HepG2 (cell line): ENCODE measurements at regions not wholly inside any gene's neighbourhood (a gene's known extent, or its start where the extent isn't known, plus 50 kb on each side); places are given as distances from the start of the nearest gene placed in this dataset.

Experiments used
- ATAC-seq: fragments of 200-7000 bp; cut with Tn5 transposase; 3 replicates; pipeline ENCODE4 v1.9.1; 2020; ENCODE audit warnings: mild to moderate bottlenecking, moderate library complexity
- BruUV-seq: library from RNA; stranded (reverse); fragments of 400-500 nt; replicated peaks from 2 replicates; lab custom pipeline; 2021; lab: Mats Ljungman, UMichigan
- CTCF ChIA-PET: fragments of 300-600 bp; formaldehyde crosslinking; extraction: SDS; loops from one replicate; lab custom pipeline; 2021; ENCODE audit warnings: low total read pairs, inconsistent platforms, low intra/inter-chr PET ratio; lab: Yijun Ruan, JAX
- POLR2A ChIA-PET: fragments of 350-600 bp; sonication (Branson Sonifier 250); formaldehyde crosslinking; loops from one replicate; lab custom pipeline; 2020; ENCODE audit warnings: antibody characterized with exemption, inconsistent platforms; lab: Yijun Ruan, JAX
- DNase-seq: peaks from one replicate; pipeline ENCODE4 v3.0.0-alpha.2; 2015; ENCODE audit warnings: low spot score
- FAIRE-seq: peaks from 3 replicates; lab custom pipeline; 2011; peaks lifted over from hg19 to GRCh38; lab: Jason Lieb, UNC
- H2AFZ ChIP-seq: one replicate; pipeline ENCODE4 v1.6.1; 2011; ENCODE audit warnings: low read length, inconsistent platforms
- H3K27ac ChIP-seq: fragments of 300-600 bp; 3 replicates; pipeline ENCODE4 v1.8.0; 2011; ENCODE audit warnings: mixed run types, mild to moderate bottlenecking, mixed read lengths, low read length, inconsistent platforms; ENCODE audit not compliant: insufficient read depth; ENCODE audit errors: extremely low read length
- H3K27me3 ChIP-seq, 2 experiments: fragments of 200-600 bp in 1 of 2; 2 replicates in 1 of 2; 3 replicates in 1 of 2; pipeline versions ENCODE4 v1.6.0 to v1.8.0; 2011; ENCODE audit warnings: low read length in 2 of 2, mild to moderate bottlenecking in 2 of 2, moderate library complexity in 2 of 2, inconsistent platforms in 1 of 2; ENCODE audit not compliant: insufficient read depth in 2 of 2, control insufficient read depth in 1 of 2
- H3K36me3 ChIP-seq, 2 experiments: fragments of 200-600 bp in 1 of 2; replicated peaks in 1 of 2; 2 replicates in 1 of 2; 3 replicates in 1 of 2; pipeline versions ENCODE4 v1.5.1 to v1.8.0; 2011; ENCODE audit warnings: low read length in 2 of 2, inconsistent platforms in 1 of 2; ENCODE audit not compliant: insufficient read depth in 2 of 2, control insufficient read depth in 1 of 2
- H3K4me1 ChIP-seq: 2 replicates; pipeline ENCODE4 v1.5.1; 2012; ENCODE audit warnings: low read length, inconsistent platforms; ENCODE audit not compliant: insufficient read depth
- H3K4me2 ChIP-seq: 2 replicates; pipeline ENCODE4 v1.6.0; 2011; ENCODE audit warnings: low read depth, low read length, inconsistent platforms
- H3K4me3 ChIP-seq, 3 experiments: fragments of 200-600 bp in 1 of 3; sonication (generic), shearing (Covaris generic) in 1 of 3; replicated peaks in 1 of 3; 2 replicates each; pipeline ENCODE4 v1.5.1; 2011 to 2016; ENCODE audit warnings: low read length in 3 of 3, inconsistent platforms in 2 of 3, low read depth in 2 of 3, mild to moderate bottlenecking in 2 of 3, control low read depth in 1 of 3, mixed read lengths in 1 of 3; ENCODE audit not compliant: insufficient read depth in 1 of 3
- H3K79me2 ChIP-seq: one replicate; pipeline ENCODE4 v1.6.1; 2011; ENCODE audit warnings: low read length, inconsistent platforms; ENCODE audit not compliant: insufficient read depth
- H3K9ac ChIP-seq: 2 replicates; pipeline ENCODE4 v1.6.0; 2011; ENCODE audit warnings: mild to moderate bottlenecking, low read depth, low read length, inconsistent platforms; ENCODE audit not compliant: insufficient read depth
- H3K9me3 ChIP-seq: 2 replicates; pipeline ENCODE4 v1.5.1; 2012; ENCODE audit warnings: mild to moderate bottlenecking, low read length
- H4K20me1 ChIP-seq: 2 replicates; pipeline ENCODE4 v1.6.0; 2011; ENCODE audit warnings: inconsistent platforms, mild to moderate bottlenecking, low read length, moderate library complexity; ENCODE audit not compliant: insufficient read depth
- CEBPB ChIP-seq: IDR thresholded peaks from 2 replicates; pipeline ENCODE4 v1.6.1; 2011; ENCODE audit warnings: low read depth, low read length, improper control_type of control experiment, borderline replicate concordance
- MAFG ChIP-seq: sonication (generic); formaldehyde crosslinking; IDR thresholded peaks from 2 replicates; pipeline ENCODE4 v1.5.1; 2020; ENCODE audit warnings: mild to moderate bottlenecking, missing genetic modification reagents
- NKX3-1 ChIP-seq: sonication (generic); formaldehyde crosslinking; IDR thresholded peaks from 2 replicates; pipeline ENCODE4 v1.5.0; 2020; ENCODE audit warnings: missing genetic modification reagents
- RBM39 ChIP-seq: fragments of 200-400 bp; formaldehyde crosslinking; IDR thresholded peaks from one replicate; pipeline ENCODE4 v1.6.1; 2018; ENCODE audit warnings: antibody characterized with exemption, mild to moderate bottlenecking, low read depth, low read length; ENCODE audit not compliant: poor library complexity, severe bottlenecking
- SMC3 ChIP-seq: IDR thresholded peaks from 2 replicates; pipeline ENCODE4 v1.6.1; 2011; ENCODE audit warnings: low read length, improper control_type of control experiment
- STAG1 ChIP-seq: sonication (generic); formaldehyde crosslinking; IDR thresholded peaks from 2 replicates; pipeline ENCODE4 v1.4.0; 2020; ENCODE audit warnings: missing genetic modification reagents
- WGBS: methylation state at CpG from one replicate; pipeline ENCODE4 v1.1.6; 2017; ENCODE audit warnings: low lambda C conversion rate; 5-methylcytosine and 5-hydroxymethylcytosine counted together
- in situ Hi-C: cut with HindIII; loops from 2 replicates; pipeline ENCODE4 v1.10.0; 2017; ENCODE audit warnings: low pct_unique_long_range_greater_than_20kb; ENCODE audit not compliant: extremely low pct_ligation_motif_present
- intact Hi-C: fragments of 100-400 bp; cut with micrococcal nuclease; formaldehyde crosslinking; loops from one replicate; pipeline ENCODE4 v1.10.0; 2022; ENCODE audit not compliant: unreplicated experiment
- TF ChIP-seq, protein P1 (sequence below): sonication (generic); formaldehyde crosslinking; IDR thresholded peaks from 2 replicates; pipeline ENCODE4 v1.4.0; 2020; ENCODE audit warnings: missing genetic modification reagents, borderline replicate concordance
- TF ChIP-seq, protein P2 (sequence below): sonication (generic); formaldehyde crosslinking; IDR thresholded peaks from 2 replicates; pipeline ENCODE4 v1.5.0; 2020; ENCODE audit warnings: mild to moderate bottlenecking, missing genetic modification reagents, moderate library complexity

DNA sequence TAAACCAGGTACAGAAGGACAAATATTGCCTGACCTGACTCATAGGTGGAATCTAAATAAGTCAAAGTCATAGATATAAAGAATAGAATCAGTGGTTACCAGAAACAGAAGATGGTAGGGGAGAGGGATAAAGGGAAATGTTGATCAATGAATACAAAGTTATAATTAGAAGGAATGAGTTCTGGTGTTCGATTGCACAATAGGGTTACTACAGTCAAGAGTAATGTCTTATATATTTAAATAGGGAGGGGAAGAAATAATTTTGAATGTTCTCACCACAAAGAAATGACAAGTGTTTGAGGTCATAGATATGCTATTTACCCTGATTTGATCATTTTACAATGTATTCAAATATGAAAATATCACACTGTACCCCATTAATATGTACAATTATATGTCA, 1541.2 kb downstream of the SLITRK1 start:
- no peak overlapping the region for H3K9ac ChIP-seq
- WGBS, result 3% methylated on average over 1 of the region's 1 CpG
- no peak for ATAC-seq
- TF ChIP-seq, protein P1, sequence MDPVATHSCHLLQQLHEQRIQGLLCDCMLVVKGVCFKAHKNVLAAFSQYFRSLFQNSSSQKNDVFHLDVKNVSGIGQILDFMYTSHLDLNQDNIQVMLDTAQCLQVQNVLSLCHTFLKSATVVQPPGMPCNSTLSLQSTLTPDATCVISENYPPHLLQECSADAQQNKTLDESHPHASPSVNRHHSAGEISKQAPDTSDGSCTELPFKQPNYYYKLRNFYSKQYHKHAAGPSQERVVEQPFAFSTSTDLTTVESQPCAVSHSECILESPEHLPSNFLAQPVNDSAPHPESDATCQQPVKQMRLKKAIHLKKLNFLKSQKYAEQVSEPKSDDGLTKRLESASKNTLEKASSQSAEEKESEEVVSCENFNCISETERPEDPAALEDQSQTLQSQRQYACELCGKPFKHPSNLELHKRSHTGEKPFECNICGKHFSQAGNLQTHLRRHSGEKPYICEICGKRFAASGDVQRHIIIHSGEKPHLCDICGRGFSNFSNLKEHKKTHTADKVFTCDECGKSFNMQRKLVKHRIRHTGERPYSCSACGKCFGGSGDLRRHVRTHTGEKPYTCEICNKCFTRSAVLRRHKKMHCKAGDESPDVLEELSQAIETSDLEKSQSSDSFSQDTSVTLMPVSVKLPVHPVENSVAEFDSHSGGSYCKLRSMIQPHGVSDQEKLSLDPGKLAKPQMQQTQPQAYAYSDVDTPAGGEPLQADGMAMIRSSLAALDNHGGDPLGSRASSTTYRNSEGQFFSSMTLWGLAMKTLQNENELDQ (CRISPR knock-in tag), result no peak
- TF ChIP-seq CEBPB (peak; percentile 54; the same call in 1 of the 2 replicates), MAFG (CRISPR knock-in tag) (no peak), NKX3-1 (CRISPR knock-in tag) (no peak)
- BruUV-seq, result no TSS peak
- H3K9me3 ChIP-seq, result no peaks in the 10 kb centered on the region
- no peaks in the 10 kb centered on the region for H3K79me2 ChIP-seq
- H3K36me3 ChIP-seq, result no peaks in the 10 kb centered on the region
- H3K27me3 ChIP-seq, result no peaks in the 10 kb centered on the region; a peak in 1 of 5 replicates
- H2AFZ ChIP-seq, result no peak overlapping the region
- no peaks in the 10 kb centered on the region for H3K4me1 ChIP-seq
- no peak overlapping the region for H3K4me3 ChIP-seq
- no peak overlapping the region for H3K27ac ChIP-seq
- no peak for DNase-seq
- intact Hi-C loops (no loop called here), in situ Hi-C loops (loop anchor here (25.0 kb wide), 1 partner anchor 404 kb away; no protein-coding TSS in a partner anchor)
- ChIA-PET POLR2A (no interaction called here), CTCF (no interaction called here)
- no peaks in the 10 kb centered on the region for H4K20me1 ChIP-seq
- no peak overlapping the region for H3K4me2 ChIP-seq
- FAIRE-seq, result no peak

DNA sequence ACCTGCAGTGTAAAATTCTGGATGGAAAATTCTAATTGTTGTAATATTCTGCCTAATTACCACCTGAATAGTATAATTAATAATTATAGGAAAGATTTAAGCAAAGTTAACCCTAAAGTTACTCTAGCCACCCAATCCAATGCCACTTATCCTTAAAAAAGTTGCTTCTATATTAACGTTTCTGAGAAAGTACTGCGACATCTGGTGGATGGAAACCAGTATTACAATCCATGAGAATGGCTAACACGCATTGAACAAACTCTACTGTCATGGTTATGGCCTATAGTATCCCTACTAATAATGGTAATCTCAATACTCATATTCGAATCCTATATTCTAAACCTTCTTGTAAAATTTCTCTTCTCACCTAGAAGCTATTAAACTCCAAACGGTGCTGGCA, 1551.8 kb downstream of the SLITRK1 start:
- no peak overlapping the region for H3K4me2 ChIP-seq
- no peak overlapping the region for H3K9ac ChIP-seq
- in situ Hi-C loops, result loop anchor here (25.0 kb wide), 1 partner anchor 393 kb away; no protein-coding TSS in a partner anchor
- H3K27ac ChIP-seq, result no peak overlapping the region
- ATAC-seq, result peak; percentile 52; the same call in 2 of the 3 replicates
- POLR2A ChIA-PET, result no interaction called here
- TF ChIP-seq, protein P2, sequence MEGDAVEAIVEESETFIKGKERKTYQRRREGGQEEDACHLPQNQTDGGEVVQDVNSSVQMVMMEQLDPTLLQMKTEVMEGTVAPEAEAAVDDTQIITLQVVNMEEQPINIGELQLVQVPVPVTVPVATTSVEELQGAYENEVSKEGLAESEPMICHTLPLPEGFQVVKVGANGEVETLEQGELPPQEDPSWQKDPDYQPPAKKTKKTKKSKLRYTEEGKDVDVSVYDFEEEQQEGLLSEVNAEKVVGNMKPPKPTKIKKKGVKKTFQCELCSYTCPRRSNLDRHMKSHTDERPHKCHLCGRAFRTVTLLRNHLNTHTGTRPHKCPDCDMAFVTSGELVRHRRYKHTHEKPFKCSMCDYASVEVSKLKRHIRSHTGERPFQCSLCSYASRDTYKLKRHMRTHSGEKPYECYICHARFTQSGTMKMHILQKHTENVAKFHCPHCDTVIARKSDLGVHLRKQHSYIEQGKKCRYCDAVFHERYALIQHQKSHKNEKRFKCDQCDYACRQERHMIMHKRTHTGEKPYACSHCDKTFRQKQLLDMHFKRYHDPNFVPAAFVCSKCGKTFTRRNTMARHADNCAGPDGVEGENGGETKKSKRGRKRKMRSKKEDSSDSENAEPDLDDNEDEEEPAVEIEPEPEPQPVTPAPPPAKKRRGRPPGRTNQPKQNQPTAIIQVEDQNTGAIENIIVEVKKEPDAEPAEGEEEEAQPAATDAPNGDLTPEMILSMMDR (CRISPR knock-in tag), result peak; percentile 52
- no peak for TF ChIP-seq RBM39
- peak; percentile 25; the same call in 1 of the 2 replicates for TF ChIP-seq SMC3
- TF ChIP-seq STAG1 (CRISPR knock-in tag), result peak; percentile 29; the same call in 1 of the 2 replicates
- TF ChIP-seq, all 625 proteins: peak for 3
- Histone ChIP-seq H3K79me2 (no peaks in the 10 kb centered on the region), H4K20me1 (no peaks in the 10 kb centered on the region), H3K9me3 (no peaks in the 10 kb centered on the region), H3K36me3 (no peaks in the 10 kb centered on the region), H3K27me3 (no peaks in the 10 kb centered on the region), H3K4me3 (no peak overlapping the region), H3K4me1 (no peaks in the 10 kb centered on the region), H2AFZ (no peak overlapping the region)
- BruUV-seq, result no TSS peak
- CTCF ChIA-PET, result interaction anchor here (0.8 to 2.3 kb wide), 3 partner anchors 790 to 1269 kb away, joined by 4 to 9 read pairs (median 5); no protein-coding TSS in a partner anchor
- intact Hi-C loops, result loop anchor here (1.0 kb wide), 1 partner anchor 400 kb away; no protein-coding TSS in a partner anchor
- DNase-seq, result peak; percentile 29
- 3% methylated on average over 5 of the region's 5 CpGs for WGBS
- no peak for FAIRE-seq
